Lung (tissue), 11 donors: ENCODE measurements at regions not wholly inside any gene's neighbourhood (a gene's known extent, or its start where the extent isn't known, plus 50 kb on each side); places are given as distances from the start of the nearest gene placed in this dataset.

ENCODE experiments used
- ATAC-seq: fragments of 200-7000 bp; cut with Tn5 transposase; one replicate; pipeline ENCODE4 v1.9.1; 2020; ENCODE audit warnings: moderate number of reproducible peaks; ENCODE audit not compliant: insufficient read depth, low FRiP score
- DNase-seq, 3 donors: peaks; one replicate each; pipeline ENCODE4 v3.0.0-alpha.2; 2013 to 2017
- H3K27ac ChIP-seq, 2 donors: one replicate each; pipeline ENCODE4 v1.5.1; 2013; ENCODE audit warnings: mild to moderate bottlenecking in 2 of 2, moderate library complexity in 2 of 2, control low read depth in 1 of 2, inconsistent platforms in 1 of 2, low read depth in 1 of 2, low read length in 1 of 2
- H3K27me3 ChIP-seq, 3 donors: one replicate each; pipeline ENCODE4 v1.5.1; 2013; ENCODE audit warnings: low read length in 2 of 3; ENCODE audit not compliant: control insufficient read depth in 3 of 3, insufficient read depth in 3 of 3
- H3K36me3 ChIP-seq, 4 donors: one replicate each; pipeline ENCODE4 v1.5.1; 2013; ENCODE audit warnings: low read length in 4 of 4, mild to moderate bottlenecking in 1 of 4, moderate library complexity in 1 of 4; ENCODE audit not compliant: control insufficient read depth in 4 of 4, insufficient read depth in 4 of 4
- H3K4me1 ChIP-seq, 5 donors: one replicate each; pipeline ENCODE4 v1.5.1; 2013; ENCODE audit warnings: low read length in 5 of 5, mild to moderate bottlenecking in 2 of 5, moderate library complexity in 1 of 5; ENCODE audit not compliant: control insufficient read depth in 5 of 5, insufficient read depth in 5 of 5
- H3K4me3 ChIP-seq: one replicate; pipeline ENCODE4 v1.5.1; 2013; ENCODE audit warnings: mild to moderate bottlenecking, control low read depth, moderate library complexity
- H3K9ac ChIP-seq, 2 donors: one replicate each; pipeline ENCODE4 v1.5.1; 2013; ENCODE audit warnings: low read length in 2 of 2, control low read depth in 1 of 2; ENCODE audit not compliant: insufficient read depth in 1 of 2
- H3K9me3 ChIP-seq, 4 donors: one replicate each; pipeline ENCODE4 v1.5.1; 2013; ENCODE audit warnings: low read length in 3 of 4, mild to moderate bottlenecking in 1 of 4, moderate library complexity in 1 of 4; ENCODE audit not compliant: control insufficient read depth in 4 of 4, insufficient read depth in 3 of 4
- WGBS, 2 donors: extraction: QIAGEN DNeasy Blood & Tissue Kit; methylation state at CpG; one replicate each; pipeline ENCODE4 v1.1.7; 2013; 5-methylcytosine and 5-hydroxymethylcytosine counted together
- TF ChIP-seq, protein P1 (sequence below): IDR thresholded peaks from 2 replicates; pipeline ENCODE4 v1.5.1; 2012; ENCODE audit warnings: mild to moderate bottlenecking; ENCODE audit errors: control extremely low read depth, extremely low read depth
- donor health status: control.
- donor health status: control.
- donor health status: Bipolar disorder and iron deficiency.
- donor health status: healthy.
- donor health status: DM: yes; HTN: yes; CAD: no.

DNA sequence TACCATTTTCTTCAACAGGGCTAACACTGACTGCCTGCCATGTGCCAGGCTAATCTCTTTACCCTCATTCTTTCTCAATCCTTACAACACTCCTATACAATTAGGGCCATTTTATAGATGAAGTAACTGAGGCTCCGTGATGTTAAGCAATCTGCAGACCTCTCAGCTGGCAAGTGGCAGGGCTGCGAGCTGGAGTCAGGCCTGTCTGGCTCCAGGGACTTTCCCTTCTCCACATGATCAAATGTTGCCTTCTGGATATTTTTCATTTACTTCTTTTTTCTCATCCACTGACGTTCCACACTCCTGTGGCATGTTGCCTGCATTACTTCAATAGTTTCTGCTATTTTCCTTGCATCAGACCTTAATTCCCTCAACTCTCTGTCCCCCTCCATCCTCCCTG is 55.2 kb upstream of the TAGAP start:
- no peak overlapping the region for H3K9ac ChIP-seq
- DNase-seq (no peak), ATAC-seq (no peak)
- H3K4me3 ChIP-seq = no peak overlapping the region
- H3K27ac ChIP-seq = no peak overlapping the region
- H3K27me3 ChIP-seq = no peaks in the 10 kb centered on the region
- TF ChIP-seq, protein P1, sequence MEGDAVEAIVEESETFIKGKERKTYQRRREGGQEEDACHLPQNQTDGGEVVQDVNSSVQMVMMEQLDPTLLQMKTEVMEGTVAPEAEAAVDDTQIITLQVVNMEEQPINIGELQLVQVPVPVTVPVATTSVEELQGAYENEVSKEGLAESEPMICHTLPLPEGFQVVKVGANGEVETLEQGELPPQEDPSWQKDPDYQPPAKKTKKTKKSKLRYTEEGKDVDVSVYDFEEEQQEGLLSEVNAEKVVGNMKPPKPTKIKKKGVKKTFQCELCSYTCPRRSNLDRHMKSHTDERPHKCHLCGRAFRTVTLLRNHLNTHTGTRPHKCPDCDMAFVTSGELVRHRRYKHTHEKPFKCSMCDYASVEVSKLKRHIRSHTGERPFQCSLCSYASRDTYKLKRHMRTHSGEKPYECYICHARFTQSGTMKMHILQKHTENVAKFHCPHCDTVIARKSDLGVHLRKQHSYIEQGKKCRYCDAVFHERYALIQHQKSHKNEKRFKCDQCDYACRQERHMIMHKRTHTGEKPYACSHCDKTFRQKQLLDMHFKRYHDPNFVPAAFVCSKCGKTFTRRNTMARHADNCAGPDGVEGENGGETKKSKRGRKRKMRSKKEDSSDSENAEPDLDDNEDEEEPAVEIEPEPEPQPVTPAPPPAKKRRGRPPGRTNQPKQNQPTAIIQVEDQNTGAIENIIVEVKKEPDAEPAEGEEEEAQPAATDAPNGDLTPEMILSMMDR = no peak
- WGBS, 2 donors = 48 to 53% methylated on average over 3 of the region's 3 CpGs
- peaks cover 0 to 7% (median 0%) of the 10 kb centered on the region in 5 donors for H3K4me1 ChIP-seq
- no peaks in the 10 kb centered on the region for H3K36me3 ChIP-seq
- peaks cover 0 to 2% (median 0%) of the 10 kb centered on the region in 4 donors for H3K9me3 ChIP-seq

DNA sequence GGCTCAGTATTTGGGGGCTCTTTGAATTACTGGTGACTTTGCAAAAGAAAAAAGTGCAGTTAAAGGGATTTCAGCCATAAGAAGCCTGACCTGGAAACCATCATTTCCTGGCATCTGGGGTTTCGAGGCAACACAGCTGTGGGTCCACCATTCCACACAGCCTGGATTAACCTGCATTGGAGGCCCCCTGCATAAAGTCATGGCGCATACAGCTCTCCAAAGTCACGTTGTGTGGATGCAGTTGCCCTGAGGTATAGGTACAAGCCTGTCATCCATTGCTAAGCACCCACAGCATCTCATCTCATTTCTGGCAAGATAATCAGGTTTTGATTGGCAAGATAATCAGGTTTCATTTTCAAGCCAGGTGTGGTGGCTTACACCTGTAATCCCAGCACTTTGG is 54.5 kb upstream of the TAGAP start:
- ATAC-seq = no peak
- Histone ChIP-seq H3K27ac (peak overlapping the region in 1 of 2 donors; percentile 32), H3K9ac (no peak overlapping the region), H3K4me3 (no peak overlapping the region), H3K9me3 (peaks cover 0 to 2% (median 0%) of the 10 kb centered on the region in 4 donors), H3K4me1 (peaks cover 0 to 7% (median 0%) of the 10 kb centered on the region in 5 donors), H3K27me3 (no peaks in the 10 kb centered on the region), H3K36me3 (no peaks in the 10 kb centered on the region)
- TF ChIP-seq, protein P1 = no peak
- DNase-seq = no peak
- WGBS, 2 donors = 87 to 89% methylated on average over 3 of the region's 3 CpGs

DNA sequence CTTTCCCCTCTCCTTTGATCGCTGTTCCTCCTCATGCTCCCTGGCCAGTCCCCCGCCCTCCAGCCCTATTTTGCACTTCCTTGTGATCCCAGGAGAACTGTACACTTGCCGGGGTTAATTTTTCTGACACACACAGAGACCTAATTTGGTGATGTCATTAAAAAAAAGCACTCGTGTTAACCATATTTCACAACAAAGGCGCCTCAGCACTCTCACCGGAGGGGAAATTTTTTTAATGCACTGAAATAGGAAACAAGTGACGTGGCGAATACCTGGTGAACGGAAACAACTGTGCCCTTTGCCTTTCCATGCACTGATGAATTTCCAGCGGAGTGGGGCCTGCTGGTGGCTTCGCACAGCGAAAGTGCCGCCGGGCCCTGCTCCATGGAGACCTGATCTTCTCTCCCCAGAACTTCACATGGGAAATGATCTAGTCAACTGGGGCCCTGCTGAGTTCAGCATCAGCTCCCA is 53.9 kb upstream of the TAGAP start:
- H3K27ac ChIP-seq = peak overlapping the region in 1 of 2 donors; percentile 32
- H3K4me3 ChIP-seq = no peak overlapping the region
- H3K27me3 ChIP-seq = no peaks in the 10 kb centered on the region
- TF ChIP-seq, protein P1 = no peak
- no peak for ATAC-seq
- DNase-seq = peak in 2 of 3 donors; percentile 18 to 25
- 35 to 53% methylated on average over 14 of the region's 14 CpGs for WGBS, 2 donors
- no peak overlapping the region for H3K9ac ChIP-seq
- H3K9me3 ChIP-seq = peaks cover 0 to 2% (median 0%) of the 10 kb centered on the region in 4 donors
- no peaks in the 10 kb centered on the region for H3K36me3 ChIP-seq
- H3K4me1 ChIP-seq = peaks cover 0 to 3% (median 0%) of the 10 kb centered on the region in 5 donors

DNA sequence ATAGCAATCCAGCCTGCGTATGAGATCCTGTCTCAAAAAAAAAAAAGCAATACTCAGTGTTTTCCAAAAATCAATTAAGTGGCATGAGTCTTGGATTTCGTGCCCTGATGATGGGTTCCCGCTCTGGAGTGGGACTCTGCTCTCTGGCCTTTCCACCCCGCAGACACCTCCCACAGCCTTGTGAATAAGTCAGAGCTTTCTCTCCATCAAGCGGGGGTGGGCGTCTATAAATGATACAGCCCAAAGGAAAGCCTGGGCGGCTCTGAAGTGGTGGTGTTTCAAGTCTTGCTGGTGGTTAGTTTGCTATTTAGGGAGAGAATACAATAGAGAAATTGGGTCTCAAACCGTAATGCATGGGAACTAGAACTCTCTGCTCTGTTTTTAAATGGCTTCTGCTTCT is 52.5 kb upstream of the TAGAP start:
- DNase-seq (no peak), ATAC-seq (no peak)
- H3K4me1 ChIP-seq = peaks cover 0 to 2% (median 0%) of the 10 kb centered on the region in 5 donors
- no peak overlapping the region for H3K27ac ChIP-seq
- no peaks in the 10 kb centered on the region for H3K36me3 ChIP-seq
- 91 to 93% methylated on average over 8 of the region's 8 CpGs for WGBS, 2 donors
- H3K4me3 ChIP-seq = no peak overlapping the region
- no peaks in the 10 kb centered on the region for H3K27me3 ChIP-seq
- H3K9me3 ChIP-seq = peaks cover 0 to 2% (median 0%) of the 10 kb centered on the region in 4 donors
- H3K9ac ChIP-seq = no peak overlapping the region
- TF ChIP-seq, protein P1 = no peak
